Activated CD8-positive, alpha-beta T cell treated with anti-CD3 and anti-CD28 coated beads, Interleukin-2, amount 10 ng/mL, durations not matched to agents 7 days and 5 days (primary cell): ENCODE measurements at regions not wholly inside any gene's neighbourhood (a gene's known extent, or its start where the extent isn't known, plus 50 kb on each side); places are given as distances from the start of the nearest gene placed in this dataset.
"Not testable (repeated sequence)": the region's sequence is repeated elsewhere in the genome, so short reads cannot be mapped to it uniquely, and the experiment has no call there.

Experiments
- ATAC-seq: fragments of 150-1000 bp; cut with Tn5 transposase; one replicate; pipeline ENCODE4 v1.10.0; 2021; ENCODE audit warnings: moderate library complexity
- CTCF ChIA-PET: fragments of 350-600 bp; sonication (Branson Sonifier 250); formaldehyde crosslinking; loops from one replicate; lab custom pipeline; 2021; ENCODE audit warnings: antibody characterized with exemption; lab: Charles Lee
- POLR2A ChIA-PET: fragments of 350-600 bp; sonication (Branson Sonifier 250); formaldehyde crosslinking; loops from one replicate; lab custom pipeline; 2021; ENCODE audit warnings: antibody characterized with exemption; lab: Charles Lee
- DNase-seq: peaks from one replicate; pipeline ENCODE4 v3.0.0-alpha.2; 2020
- H3K27ac Mint-ChIP-seq: one replicate; pipeline ENCODE4 v1.8.0; 2021; ENCODE audit warnings: mild to moderate bottlenecking, mixed read lengths
- H3K27me3 Mint-ChIP-seq: one replicate; pipeline ENCODE4 v1.8.0; 2021; ENCODE audit warnings: low read depth, mixed read lengths
- H3K36me3 Mint-ChIP-seq: one replicate; pipeline ENCODE4 v1.8.0; 2021; ENCODE audit warnings: low read depth, mixed read lengths
- H3K4me1 Mint-ChIP-seq: one replicate; pipeline ENCODE4 v1.8.0; 2021; ENCODE audit warnings: low read depth, mixed read lengths
- H3K4me3 Mint-ChIP-seq: one replicate; pipeline ENCODE4 v1.8.0; 2021; ENCODE audit warnings: mild to moderate bottlenecking, mixed read lengths
- H3K9me3 Mint-ChIP-seq: one replicate; pipeline ENCODE4 v1.8.0; 2022; ENCODE audit warnings: mixed read lengths; ENCODE audit not compliant: insufficient read depth

DNA sequence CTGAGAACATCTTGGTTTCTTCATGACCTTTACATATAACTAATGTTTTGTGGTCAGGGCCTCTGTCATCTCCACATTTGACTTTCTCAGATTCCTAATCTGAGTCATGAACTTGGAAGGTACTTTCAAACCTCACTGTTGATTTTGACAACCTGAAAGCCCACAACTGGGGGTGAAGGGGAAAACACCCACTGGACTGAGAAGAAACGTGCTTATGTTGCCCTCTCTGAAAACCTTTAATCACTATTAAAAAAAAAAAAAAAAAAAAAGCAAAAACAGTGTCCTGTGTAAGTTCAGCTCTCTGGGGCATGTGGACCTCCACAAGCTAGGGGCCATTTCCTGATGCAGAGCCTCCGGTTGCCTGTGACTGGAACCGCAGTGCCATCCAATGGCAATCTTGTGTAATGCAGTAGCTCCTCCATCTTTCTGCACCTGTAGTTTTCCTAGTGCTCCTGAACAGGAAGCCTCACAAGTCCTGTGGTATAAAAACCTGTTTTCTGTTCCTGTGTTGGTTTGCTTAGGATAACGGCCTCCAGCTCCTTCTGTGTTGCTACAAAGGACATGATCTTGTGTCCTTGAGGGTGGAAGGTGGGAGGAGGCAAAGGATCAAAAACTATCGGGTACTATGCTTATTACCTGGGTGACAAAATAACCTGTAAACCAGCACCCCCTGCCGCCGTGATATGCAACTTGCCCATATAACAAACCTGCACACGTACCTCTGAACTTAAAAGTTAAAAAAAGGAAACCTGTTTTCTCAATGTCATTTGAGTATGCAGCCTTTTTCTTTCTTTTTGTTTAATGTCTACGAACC lies 124.5 kb downstream of the ZNF648 start:
- Mint-ChIP-seq H3K27ac (no peak overlapping the region), H3K36me3 (no peaks in the 10 kb centered on the region), H3K4me3 (no peak overlapping the region), H3K4me1 (no peaks in the 10 kb centered on the region), H3K27me3 (no peaks in the 10 kb centered on the region), H3K9me3 (no peaks in the 10 kb centered on the region)
- ChIA-PET CTCF (interaction anchor here (0.8 to 5.1 kb wide), 17 partner anchors 9 to 541 kb away, joined by 3 to 45 read pairs (median 4); partner anchors contain the start of gene CACNA1E), POLR2A (no interaction called here)
- ATAC-seq (peak; percentile 76), DNase-seq (peak; percentile 66)

DNA sequence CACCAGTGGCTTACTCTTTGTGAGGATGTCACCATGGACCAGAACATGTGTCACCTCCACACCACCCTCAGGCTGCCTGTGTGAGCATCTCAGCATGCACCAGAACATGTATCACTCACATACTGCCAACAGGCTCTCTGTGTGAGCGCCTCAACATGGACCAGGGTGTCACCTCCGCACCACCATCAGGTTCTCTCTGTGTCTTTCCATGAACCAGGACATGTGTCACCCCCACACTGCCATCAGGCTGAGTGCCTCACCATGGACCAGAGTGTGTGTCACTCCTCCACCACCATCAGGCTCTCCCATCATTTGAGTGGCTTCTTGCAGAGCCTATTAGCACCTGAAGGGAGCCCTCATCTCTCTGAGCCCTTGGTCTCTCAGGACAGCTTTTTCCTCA lies 125.2 kb downstream of the ZNF648 start:
- DNase-seq, result no peak
- Mint-ChIP-seq H3K4me1 (no peaks in the 10 kb centered on the region), H3K27me3 (no peaks in the 10 kb centered on the region), H3K4me3 (no peak overlapping the region), H3K36me3 (no peaks in the 10 kb centered on the region), H3K27ac (no peak overlapping the region), H3K9me3 (no peaks in the 10 kb centered on the region)
- CTCF ChIA-PET, result interaction anchor here (0.8 to 5.1 kb wide), 13 partner anchors 9 to 541 kb away, joined by 3 to 45 read pairs (median 6); partner anchors contain the start of gene CACNA1E
- POLR2A ChIA-PET, result no interaction called here
- ATAC-seq, result no peak

DNA sequence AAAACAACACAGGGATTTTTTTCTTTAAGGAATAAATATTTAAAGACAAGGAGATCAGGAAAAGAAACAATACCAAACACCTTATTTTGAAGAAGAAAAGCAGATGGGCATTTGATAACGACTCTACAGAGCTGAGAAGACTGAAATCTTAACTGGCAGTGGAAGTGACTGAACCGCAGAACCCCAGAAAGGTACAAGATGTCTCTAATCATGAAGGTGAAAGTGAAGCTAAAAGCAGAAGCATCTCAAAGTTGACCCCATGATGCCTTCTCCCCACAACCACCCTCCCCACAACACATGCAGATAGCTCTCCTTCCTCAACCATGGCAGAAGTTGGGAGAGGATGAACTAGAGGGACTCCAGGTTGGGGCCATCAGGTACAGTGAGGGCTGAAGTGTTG lies 129.6 kb downstream of the ZNF648 start:
- Mint-ChIP-seq H3K9me3 (no peaks in the 10 kb centered on the region), H3K36me3 (no peaks in the 10 kb centered on the region), H3K4me3 (no peak overlapping the region), H3K4me1 (no peaks in the 10 kb centered on the region), H3K27me3 (peaks cover 5% of the 10 kb centered on the region), H3K27ac (no peak overlapping the region)
- ChIA-PET CTCF (no interaction called here), POLR2A (no interaction called here)
- DNase-seq, result no peak
- ATAC-seq, result no peak

DNA sequence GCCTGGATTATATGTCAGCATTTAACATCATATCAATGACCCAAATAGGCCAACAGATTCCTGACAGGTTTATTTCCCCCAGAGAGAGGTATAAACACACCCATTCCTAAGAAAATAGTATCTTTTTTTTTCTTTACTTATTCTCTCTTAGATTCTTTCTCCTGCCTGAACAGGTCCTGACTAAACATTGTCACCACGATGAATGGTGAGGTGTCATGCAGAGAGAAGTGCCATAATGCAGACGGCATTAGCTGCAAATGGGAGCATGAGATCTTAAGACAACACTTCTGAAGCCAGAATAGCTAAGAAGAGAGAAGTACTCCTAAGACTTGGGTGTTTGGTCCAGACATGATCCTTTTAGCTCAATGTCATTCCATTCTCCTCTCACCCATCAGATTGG lies 131.3 kb downstream of the ZNF648 start:
- ATAC-seq, result no peak

DNA sequence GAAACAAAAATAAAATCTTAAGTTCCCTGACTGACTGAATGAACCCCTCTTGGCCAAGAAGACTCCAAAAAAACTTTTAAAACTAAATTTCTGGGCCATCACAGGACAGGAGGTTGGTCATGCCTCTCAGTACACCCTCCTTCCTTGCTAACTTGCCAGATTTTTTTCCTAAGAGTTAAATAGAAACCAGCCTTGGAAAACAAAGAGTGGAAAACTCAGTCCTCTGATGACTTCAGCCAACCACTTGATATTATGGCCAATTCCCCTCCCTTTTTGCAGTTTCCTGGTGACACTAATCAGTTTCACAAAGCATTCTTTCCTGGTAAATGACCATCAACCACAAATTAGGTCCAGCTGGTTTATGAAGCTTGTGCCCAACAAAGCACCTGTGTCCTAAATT lies 134.8 kb downstream of the ZNF648 start:
- no peak overlapping the region for H3K27ac Mint-ChIP-seq
- peaks cover 8% of the 10 kb centered on the region for H3K27me3 Mint-ChIP-seq
- no peaks in the 10 kb centered on the region for H3K9me3 Mint-ChIP-seq
- ATAC-seq, result no peak
- no peak overlapping the region for H3K4me3 Mint-ChIP-seq
- no peak for DNase-seq
- ChIA-PET POLR2A (no interaction called here), CTCF (interaction anchor here (2.8 kb wide), 1 partner anchor 10 kb away, joined by 12 read pairs; no protein-coding TSS in a partner anchor)
- H3K4me1 Mint-ChIP-seq, result no peaks in the 10 kb centered on the region
- H3K36me3 Mint-ChIP-seq, result no peaks in the 10 kb centered on the region

More for the DNA sequence above, 131.3 kb downstream of the ZNF648 start:
- Mint-ChIP-seq H3K27ac (no peak overlapping the region), H3K36me3 (no peaks in the 10 kb centered on the region), H3K4me3 (no peak overlapping the region), H3K27me3 (peaks cover 8% of the 10 kb centered on the region), H3K9me3 (no peaks in the 10 kb centered on the region), H3K4me1 (no peaks in the 10 kb centered on the region)
- ChIA-PET POLR2A (no interaction called here), CTCF (interaction anchor here (1.1 kb wide), 1 partner anchor 451 kb away, joined by 3 read pairs; no protein-coding TSS in a partner anchor)
- no peak for DNase-seq

DNA sequence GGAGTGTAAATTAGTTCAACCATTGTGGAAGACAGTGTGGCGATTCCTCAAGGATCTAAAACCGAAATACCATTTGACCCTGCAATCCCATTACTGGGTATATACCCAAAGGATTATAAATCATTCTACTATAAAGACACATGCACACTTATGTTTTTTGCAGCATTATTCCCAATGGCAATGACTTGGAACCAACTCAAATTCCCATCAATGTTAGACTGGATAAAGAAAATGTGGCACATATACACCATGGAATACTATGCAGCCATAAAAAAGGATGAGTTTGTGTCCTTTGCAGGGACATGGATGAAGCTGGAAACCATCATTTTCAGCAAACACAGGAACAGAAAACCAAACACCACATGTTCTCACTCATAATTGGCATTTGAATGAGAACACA lies 137.5 kb downstream of the ZNF648 start:
- H3K4me1 Mint-ChIP-seq, CTCF ChIA-PET, H3K27me3 Mint-ChIP-seq, DNase-seq, H3K4me3 Mint-ChIP-seq, H3K9me3 Mint-ChIP-seq, H3K36me3 Mint-ChIP-seq, H3K27ac Mint-ChIP-seq, POLR2A ChIA-PET, ATAC-seq: not testable (repeated sequence)

DNA sequence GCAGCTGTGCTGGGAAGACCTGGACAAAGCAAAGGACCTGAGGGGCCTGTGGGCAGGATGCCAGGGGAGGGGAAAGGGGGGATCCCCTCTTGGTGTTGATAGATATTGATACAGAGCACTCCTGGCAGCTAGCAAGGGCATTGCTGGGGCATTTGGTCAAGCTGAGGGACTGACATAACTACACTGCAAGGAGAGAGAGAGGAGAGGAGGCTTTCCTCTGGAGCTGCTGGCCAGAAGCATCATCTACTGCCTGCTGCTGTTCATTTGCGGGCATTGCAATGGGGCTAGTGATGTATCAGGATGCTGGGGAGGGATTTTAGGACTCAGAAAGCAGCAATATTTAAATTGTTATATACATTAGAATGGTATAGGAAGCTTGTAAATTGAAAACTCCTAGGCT lies 142.0 kb downstream of the ZNF648 start:
- no peaks in the 10 kb centered on the region for H3K36me3 Mint-ChIP-seq
- no peak for DNase-seq
- no peak for ATAC-seq
- no peak overlapping the region for H3K4me3 Mint-ChIP-seq
- no peaks in the 10 kb centered on the region for H3K4me1 Mint-ChIP-seq
- H3K27me3 Mint-ChIP-seq, result no peaks in the 10 kb centered on the region
- ChIA-PET CTCF (no interaction called here), POLR2A (no interaction called here)
- no peaks in the 10 kb centered on the region for H3K9me3 Mint-ChIP-seq
- no peak overlapping the region for H3K27ac Mint-ChIP-seq

DNA sequence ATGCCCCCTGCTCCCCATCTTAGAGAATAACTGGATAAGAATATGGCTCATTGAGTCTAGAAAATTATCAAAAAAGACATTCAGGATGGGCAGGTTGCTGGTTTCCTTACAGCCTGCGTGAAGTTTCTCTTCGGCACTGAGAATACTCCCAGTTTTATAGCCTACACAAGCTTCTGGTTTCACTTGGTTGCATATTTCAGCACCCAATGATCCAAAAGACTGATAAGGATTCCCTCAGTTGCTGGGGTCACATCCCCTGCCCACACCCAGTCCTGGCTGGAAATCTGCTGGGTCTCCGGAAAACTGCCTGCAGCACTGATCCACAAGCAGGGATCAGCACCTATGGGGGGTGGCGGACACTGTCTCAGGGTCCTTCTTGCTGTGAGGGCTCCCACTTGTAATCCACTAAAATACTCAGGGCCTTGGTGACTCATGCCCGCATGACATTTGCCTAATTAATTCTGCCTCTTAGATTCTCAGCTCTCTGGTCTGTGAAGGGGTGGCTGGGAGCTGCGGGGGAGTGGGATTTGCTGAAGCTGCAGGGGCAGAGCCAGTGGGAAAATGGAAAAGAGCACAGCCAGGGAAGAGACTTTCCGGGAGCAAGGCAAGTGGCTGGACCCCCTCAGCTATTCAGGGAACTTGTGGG lies 142.5 kb downstream of the ZNF648 start:
- no peaks in the 10 kb centered on the region for H3K27me3 Mint-ChIP-seq
- POLR2A ChIA-PET, result no interaction called here
- CTCF ChIA-PET, result no interaction called here
- no peaks in the 10 kb centered on the region for H3K4me1 Mint-ChIP-seq
- no peak overlapping the region for H3K4me3 Mint-ChIP-seq
- no peaks in the 10 kb centered on the region for H3K9me3 Mint-ChIP-seq
- H3K27ac Mint-ChIP-seq, result no peak overlapping the region
- H3K36me3 Mint-ChIP-seq, result no peaks in the 10 kb centered on the region
- DNase-seq, result no peak
- no peak for ATAC-seq

DNA sequence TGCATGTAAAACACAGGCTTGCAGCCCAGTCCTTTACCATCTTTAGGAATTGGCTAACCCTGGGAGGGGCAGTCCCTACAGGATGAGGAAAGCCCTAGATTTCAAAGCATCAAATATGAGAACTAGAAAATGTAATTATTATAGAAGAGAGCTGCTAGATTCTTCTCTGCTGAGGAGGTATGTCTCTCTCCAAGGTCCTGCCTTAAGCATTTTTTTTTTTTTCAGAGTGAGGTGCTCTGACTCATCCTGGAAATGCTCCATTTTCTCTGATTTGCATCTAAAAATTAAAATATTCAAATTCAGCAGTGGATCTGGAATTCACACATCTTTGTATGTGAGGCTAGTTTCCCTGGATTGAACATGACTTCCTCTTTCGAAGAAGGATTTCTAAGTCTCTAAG lies 149.8 kb downstream of the ZNF648 start:
- Mint-ChIP-seq H3K4me3 (no peak overlapping the region), H3K27ac (no peak overlapping the region), H3K9me3 (no peaks in the 10 kb centered on the region), H3K27me3 (peaks cover 2% of the 10 kb centered on the region), H3K4me1 (no peaks in the 10 kb centered on the region), H3K36me3 (no peaks in the 10 kb centered on the region)
- ATAC-seq, result no peak
- DNase-seq, result no peak
- CTCF ChIA-PET, result interaction anchor here (1.0 to 1.9 kb wide), 2 partner anchors 14 to 143 kb away, joined by 3 to 4 read pairs; no protein-coding TSS in a partner anchor
- POLR2A ChIA-PET, result no interaction called here

DNA sequence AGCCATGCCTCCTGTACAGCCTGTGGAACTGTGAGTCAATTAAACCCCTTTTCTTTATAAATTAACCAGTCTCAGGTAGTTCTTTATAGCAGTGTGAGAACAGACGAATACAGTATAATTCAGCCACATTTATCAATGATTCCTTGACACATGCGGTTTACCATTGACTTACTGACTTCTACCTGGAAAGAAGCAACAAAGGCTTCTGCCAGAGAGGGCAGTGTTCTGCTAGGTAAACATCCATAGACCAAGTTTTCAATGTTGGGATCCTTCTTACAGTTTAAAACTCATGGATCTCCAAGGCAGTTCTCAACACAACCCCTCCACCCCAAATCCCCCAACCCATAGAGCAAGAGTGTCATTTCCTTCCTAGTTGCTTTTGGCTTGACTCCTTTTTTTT lies 150.6 kb downstream of the ZNF648 start:
- H3K4me3 Mint-ChIP-seq, result no peak overlapping the region
- ChIA-PET POLR2A (no interaction called here), CTCF (no interaction called here)
- H3K36me3 Mint-ChIP-seq, result no peaks in the 10 kb centered on the region
- ATAC-seq (no peak), DNase-seq (no peak)
- no peaks in the 10 kb centered on the region for H3K9me3 Mint-ChIP-seq
- H3K4me1 Mint-ChIP-seq, result no peaks in the 10 kb centered on the region
- H3K27me3 Mint-ChIP-seq, result peaks cover 2% of the 10 kb centered on the region
- H3K27ac Mint-ChIP-seq, result no peak overlapping the region

DNA sequence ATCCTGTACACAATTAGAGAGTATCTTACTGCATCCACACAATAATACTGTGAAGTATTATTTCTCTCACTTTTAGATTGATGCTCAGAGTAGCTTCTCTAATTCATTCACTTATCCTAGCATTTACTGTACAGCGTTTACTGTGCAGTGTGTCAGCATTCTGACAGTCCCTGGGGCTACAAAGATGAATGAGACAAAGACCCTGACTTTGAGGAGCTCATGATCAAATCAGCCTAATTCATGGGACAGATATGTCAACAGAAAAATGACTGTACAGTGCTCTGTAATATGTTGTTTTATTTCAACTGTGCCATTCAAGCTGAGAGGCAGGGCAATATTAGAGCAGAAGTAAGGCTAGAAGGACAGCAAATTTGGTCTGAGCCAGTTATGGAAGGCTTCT lies 152.5 kb downstream of the ZNF648 start:
- Mint-ChIP-seq H3K9me3 (no peaks in the 10 kb centered on the region), H3K27me3 (peaks cover 2% of the 10 kb centered on the region), H3K4me1 (no peaks in the 10 kb centered on the region), H3K4me3 (no peak overlapping the region), H3K36me3 (no peaks in the 10 kb centered on the region), H3K27ac (no peak overlapping the region)
- no peak for ATAC-seq
- CTCF ChIA-PET, result no interaction called here
- POLR2A ChIA-PET, result no interaction called here
- DNase-seq, result no peak

DNA sequence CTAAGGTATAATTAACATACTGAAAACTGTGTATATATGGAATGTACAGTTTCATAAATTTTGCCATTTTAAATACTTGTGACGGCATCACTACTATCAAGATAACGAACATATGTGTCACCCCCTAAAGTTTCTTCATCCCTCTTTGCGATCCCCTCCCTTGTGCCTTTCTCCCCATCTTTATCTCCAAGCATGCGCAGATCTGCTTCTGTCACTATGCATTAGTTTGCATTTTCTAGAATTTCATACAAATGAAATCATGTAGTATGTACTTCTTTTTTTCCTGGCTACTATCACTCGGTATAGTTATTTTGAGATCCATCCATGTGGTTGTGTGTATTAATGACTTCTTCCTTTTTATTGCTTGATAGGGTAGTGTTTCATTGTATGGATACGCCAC lies 154.9 kb downstream of the ZNF648 start:
- ChIA-PET CTCF (no interaction called here), POLR2A (no interaction called here)
- Mint-ChIP-seq H3K36me3 (no peaks in the 10 kb centered on the region), H3K9me3 (no peaks in the 10 kb centered on the region), H3K4me3 (no peak overlapping the region), H3K27ac (no peak overlapping the region), H3K4me1 (no peaks in the 10 kb centered on the region), H3K27me3 (peaks cover 2% of the 10 kb centered on the region)
- DNase-seq (no peak), ATAC-seq (no peak)
